IPS-NIHi7 (cell line): ENCODE measurements at regions not wholly inside any gene's neighbourhood (a gene's known extent, or its start where the extent isn't known, plus 50 kb on each side); places are given as distances from the start of the nearest gene placed in this dataset.
A peak's percentile ranks its signal among the peaks of the same experiment; 100 is the strongest.

Experiments used
- DNase-seq: peaks from one replicate; pipeline ENCODE4 v3.0.0; 2012; ENCODE audit warnings: mixed read lengths; ENCODE audit errors: extremely low spot score

- DNase-seq: no peak
These were observed 69.0 kb upstream of the VRK1 start for GRCh38 chr14:96727980-96728717.

DNA sequence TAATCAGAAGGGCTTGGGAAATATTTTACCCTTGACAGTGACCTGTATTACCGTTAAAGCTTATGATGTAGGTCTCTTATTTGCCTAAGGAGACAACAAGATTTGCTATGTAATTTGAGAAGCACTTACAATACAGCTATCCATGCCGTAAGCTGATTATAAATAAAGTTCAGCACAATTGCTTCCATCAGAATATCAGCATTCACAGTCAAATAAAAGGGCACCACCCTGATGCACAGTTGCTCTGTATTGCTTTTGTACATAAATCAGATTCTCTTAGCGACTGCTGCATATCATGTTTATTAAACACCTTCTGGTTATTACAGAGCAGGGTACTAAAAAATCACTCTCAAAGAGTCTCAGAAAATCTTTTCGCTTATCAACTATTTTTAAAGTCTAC, 67.3 kb upstream of the VRK1 start:
- no peak for DNase-seq

DNA sequence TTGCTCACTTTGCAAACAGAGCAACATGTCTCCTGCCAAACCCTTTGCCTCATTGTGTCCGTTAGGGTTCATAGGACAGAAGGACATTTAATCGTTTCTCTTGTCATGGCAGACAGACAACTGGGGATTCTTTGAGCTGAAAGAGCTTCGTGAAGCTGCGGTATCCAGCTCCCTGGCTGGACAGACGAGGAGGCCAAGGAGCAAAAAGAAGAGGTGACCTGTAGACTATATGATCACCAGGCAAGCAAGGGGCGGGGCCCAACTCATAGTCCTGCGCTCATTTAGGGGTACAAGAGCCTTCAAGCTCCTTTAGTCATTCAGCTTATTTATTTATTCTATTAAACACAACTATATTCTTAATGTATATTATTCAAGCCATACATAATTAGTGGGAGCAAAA, 66.8 kb upstream of the VRK1 start:
- DNase-seq: no peak

DNA sequence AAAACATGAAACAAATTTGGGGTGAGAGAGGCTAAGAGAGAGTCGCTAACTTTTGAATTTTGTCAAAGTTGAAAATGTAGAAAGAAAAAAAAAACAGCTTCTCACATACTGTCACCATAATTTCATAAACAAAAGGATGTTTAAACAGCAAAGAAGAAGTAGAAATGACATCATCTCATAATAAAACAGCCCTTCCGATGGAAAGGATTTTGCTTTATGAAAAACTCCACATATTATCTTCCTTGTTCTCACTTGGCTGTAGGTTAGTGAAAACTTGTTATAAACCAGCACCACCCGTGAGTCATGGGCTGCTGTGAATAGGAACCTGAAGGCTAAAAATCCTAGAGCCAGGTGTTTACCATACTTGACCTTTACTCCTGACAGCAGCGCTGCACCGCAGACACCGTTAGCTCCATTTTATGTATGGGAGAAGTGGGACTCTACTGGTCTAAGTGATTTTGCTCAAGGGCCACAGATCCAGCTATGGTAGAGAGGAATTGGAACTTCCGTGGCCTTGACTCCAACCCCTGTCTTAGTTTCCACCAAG, 63.0 kb upstream of the VRK1 start:
- no peak for DNase-seq

- DNase-seq: no peak
These were observed 61.7 kb upstream of the VRK1 start for GRCh38 chr14:96735526-96735925.

- no peak for DNase-seq
These were observed 60.7 kb upstream of the VRK1 start for GRCh38 chr14:96736439-96736838.

DNA sequence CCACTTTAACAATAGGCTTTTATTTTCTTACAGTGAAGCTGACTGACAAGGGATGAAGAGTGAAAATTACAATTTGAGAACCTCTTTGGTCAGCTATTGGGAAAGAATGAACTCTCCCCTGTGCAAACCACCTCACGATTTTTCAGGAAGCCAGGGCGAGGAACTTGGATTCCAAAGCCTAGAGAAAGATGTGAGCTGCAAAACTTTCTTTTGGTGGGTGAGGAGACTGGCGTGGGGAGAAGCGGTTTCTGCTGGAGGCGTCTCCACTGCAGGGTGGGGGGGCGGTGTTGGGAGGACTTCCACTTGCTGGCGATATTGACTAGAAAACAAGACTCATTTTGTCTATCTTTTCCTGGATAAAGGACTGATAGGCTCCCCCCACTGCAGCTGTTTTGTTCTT, 59.3 kb upstream of the VRK1 start:
- no peak for DNase-seq

- no peak for DNase-seq
These were observed 57.8 kb upstream of the VRK1 start for GRCh38 chr14:96739200-96739910.

GRCh38 chr14:96741151-96741977, 55.8 kb upstream of the VRK1 start:
- peak; percentile 85 for DNase-seq

DNA sequence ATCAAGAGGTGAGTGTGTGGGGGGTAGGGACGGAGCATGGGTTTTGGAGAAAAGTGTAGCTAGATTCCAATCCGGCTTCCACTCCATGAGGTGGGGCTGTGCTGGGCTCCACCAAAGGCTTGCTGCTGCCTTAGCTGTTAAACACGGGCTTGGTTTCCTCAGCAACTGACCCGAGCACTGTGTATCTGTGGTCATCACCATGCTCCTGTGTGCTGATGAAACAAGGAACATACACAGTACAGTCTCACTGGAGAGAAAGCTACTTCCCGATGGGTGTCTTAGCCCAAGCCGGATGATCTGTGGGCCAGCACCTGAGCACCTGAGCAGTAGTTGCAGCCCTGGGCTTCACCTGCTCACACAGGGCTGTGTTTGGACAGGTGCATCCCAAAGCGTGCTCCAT, 52.9 kb upstream of the VRK1 start:
- no peak for DNase-seq

GRCh38 chr14:96745500-96746051, 51.6 kb upstream of the VRK1 start:
- no peak for DNase-seq

DNA sequence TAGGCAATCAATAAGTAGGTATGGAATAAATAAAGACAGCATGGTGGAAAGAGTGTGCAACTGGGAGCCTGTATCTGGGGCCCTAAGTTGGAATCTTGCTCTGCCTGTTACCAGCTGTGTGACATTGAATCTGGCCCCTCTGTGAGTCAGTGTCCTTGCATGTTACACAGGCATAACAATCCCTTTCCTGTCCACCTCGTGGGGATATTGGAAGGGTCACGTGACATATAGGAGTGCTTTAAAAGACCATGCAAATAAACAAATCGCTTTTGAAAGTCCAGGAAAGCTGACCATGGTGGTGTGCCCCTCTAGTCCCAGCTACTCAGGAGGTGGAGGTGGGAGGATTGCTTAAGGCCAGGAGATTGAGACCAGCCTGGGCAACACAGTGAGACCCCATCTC, 51.1 kb upstream of the VRK1 start:
- DNase-seq: no peak

DNA sequence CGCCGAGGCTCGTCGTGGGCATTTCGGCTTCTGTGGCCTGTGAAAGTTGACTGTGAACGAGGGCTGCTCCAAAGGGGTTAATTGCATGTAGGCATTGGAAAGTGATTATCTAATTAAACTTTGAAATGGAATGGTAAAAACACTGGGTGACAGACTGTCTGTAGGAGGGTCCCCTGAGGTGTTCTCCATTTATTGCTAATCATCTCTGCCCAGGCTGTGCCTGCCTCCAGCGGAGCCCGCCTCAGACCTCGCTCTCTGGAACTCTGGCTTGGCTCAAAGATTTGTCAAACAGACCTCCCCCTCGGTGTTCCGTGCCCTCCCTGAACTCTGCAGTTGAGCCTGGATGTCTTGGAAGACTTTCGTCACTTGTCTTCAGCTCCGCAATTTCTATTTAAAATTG, 50.2 kb upstream of the VRK1 start:
- no peak for DNase-seq
